ENCODE measurements at regions not wholly inside any gene's neighbourhood (a gene's known extent, or its start where the extent isn't known, plus 50 kb on each side); places are given as distances from the start of the nearest gene placed in this dataset.

DNA sequence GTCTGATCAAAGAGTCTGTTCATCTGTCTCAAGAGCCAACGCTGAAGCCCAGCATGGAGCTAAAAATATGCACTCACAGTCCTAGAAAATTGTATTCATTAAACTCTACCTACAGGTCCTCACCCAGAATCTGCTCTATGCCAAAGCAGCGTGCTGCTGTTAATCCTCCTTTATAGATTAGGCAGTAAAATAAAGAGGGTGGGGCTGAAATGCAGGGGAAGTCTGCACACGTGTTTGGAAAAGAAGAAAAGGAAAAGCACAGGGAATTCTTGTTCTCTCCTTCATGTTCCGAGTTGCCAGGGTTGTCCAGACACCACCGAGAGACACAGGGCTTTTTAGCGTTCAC, 121.4 kb upstream of the TMEM161B start:
- Mint-ChIP-seq H3K27ac (no peak overlapping the region), H3K36me3 (ENCODE audit: low read depth) (no peaks in the 10 kb centered on the region), H3K4me1 (ENCODE audit: low read depth) (no peaks in the 10 kb centered on the region), H3K27me3 (no peaks in the 10 kb centered on the region), H3K9me3 (peaks cover 8% of the 10 kb centered on the region), H3K4me3 (no peak overlapping the region)
- intact Hi-C loops (cut with micrococcal nuclease) = no loop called here

DNA sequence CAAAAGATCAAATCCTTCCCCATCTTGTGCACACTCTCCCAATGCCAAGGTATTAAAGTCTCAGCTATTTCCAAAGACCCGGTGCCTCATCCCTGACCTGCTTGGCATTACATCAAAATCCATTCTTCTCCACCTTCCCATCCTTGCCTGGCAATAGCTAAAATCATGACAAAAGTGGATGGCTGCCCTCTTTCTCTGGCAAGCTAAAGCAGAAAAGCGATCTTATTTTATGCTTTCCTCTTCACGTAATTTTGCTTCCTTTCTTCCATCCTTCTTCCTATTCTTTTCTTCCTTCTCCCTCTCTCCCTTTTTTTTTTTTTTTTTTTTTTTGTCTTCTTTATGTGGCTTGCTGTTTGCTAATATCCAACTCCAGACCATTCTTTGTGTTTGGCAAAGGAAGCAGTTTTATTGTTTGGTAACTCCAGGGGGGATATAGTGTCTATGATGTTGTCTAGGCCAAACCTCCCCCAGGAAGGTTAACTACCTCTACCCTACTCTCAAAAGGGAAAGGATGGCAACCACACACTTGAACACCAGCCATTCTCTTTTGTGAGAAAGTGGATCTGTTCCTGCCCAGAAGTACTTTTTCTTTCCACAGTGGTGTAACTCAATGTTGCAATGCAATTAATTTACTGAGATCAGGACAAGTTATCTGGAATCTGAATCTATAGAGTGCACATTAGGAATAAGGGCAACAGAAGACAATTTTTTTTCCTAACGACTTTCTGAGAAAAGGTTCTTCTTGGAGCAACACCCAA, 120.9 kb upstream of the TMEM161B start:
- intact Hi-C loops (cut with micrococcal nuclease) = no loop called here
- no peaks in the 10 kb centered on the region for H3K27me3 Mint-ChIP-seq
- no peaks in the 10 kb centered on the region for H3K4me1 Mint-ChIP-seq (ENCODE audit: low read depth)
- no peaks in the 10 kb centered on the region for H3K36me3 Mint-ChIP-seq (ENCODE audit: low read depth)
- H3K9me3 Mint-ChIP-seq = peaks cover 8% of the 10 kb centered on the region
- no peak overlapping the region for H3K27ac Mint-ChIP-seq
- no peak overlapping the region for H3K4me3 Mint-ChIP-seq

DNA sequence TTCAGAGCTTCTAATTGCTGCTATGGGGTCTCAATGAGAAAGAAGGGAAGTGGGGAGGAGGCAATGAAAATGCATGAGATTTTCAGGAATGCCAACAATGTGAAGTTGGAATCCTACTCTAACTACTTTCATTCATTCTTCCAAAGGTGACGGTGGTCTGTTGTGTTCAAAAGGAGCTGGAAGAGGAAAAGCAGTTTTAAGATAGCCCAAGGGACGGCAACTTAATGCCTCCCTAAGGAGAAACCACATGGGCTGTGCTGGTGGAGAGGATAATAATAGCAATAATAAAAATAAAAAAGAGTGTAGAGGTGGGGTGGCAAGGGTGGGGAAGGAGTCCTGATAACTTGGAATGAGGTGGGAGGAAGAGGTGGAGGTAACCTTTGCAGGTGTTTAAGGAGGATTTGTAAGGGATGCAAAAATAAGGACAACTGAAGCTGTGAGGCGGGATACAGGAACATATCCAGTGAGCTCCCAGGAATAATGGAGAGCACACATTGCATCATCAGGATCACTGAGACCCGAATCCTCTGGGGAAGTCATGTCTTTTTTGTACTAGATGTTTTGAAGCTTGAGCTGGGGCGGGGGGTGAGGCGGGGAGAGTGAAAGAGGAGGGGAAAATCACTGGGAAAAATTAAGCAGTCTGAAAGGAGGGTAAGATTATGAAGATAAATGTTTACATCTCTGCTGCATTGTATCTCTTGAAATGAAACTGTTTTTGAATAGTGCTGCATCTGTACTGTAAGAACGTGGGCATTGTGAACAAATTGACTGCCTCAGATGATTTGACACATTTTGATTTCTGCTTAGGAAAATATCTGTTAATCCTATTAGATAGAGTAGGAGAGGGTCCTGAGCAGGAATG, 120.1 kb upstream of the TMEM161B start:
- H3K36me3 Mint-ChIP-seq (ENCODE audit: low read depth) = no peaks in the 10 kb centered on the region
- peaks cover 8% of the 10 kb centered on the region for H3K9me3 Mint-ChIP-seq
- intact Hi-C loops (cut with micrococcal nuclease) = no loop called here
- no peak overlapping the region for H3K4me3 Mint-ChIP-seq
- no peaks in the 10 kb centered on the region for H3K27me3 Mint-ChIP-seq
- no peaks in the 10 kb centered on the region for H3K4me1 Mint-ChIP-seq (ENCODE audit: low read depth)
- H3K27ac Mint-ChIP-seq = no peak overlapping the region

DNA sequence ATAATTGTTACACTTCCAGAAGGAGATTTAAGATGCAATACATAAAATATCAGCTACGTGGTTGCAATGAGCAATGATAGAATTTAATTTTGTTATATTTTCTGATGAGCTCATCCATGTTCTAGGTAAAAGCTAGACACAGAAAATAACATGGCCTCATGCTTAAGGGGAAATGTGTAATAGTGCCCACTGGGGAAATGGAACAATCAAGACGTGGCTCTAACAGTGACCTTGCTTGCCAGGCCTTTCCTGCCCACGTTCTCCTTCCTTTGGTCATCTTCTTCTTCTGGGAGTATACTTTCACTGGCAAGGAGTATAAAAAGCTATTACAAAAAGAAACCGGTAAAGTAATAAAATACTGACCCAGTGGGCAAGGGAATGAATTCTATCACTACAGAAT, 116.2 kb upstream of the TMEM161B start:
- H3K27ac Mint-ChIP-seq = no peak overlapping the region
- intact Hi-C loops (cut with micrococcal nuclease) = no loop called here
- H3K4me3 Mint-ChIP-seq = no peak overlapping the region
- peaks cover 20% of the 10 kb centered on the region for H3K9me3 Mint-ChIP-seq
- H3K27me3 Mint-ChIP-seq = no peaks in the 10 kb centered on the region
- no peaks in the 10 kb centered on the region for H3K36me3 Mint-ChIP-seq (ENCODE audit: low read depth)
- no peaks in the 10 kb centered on the region for H3K4me1 Mint-ChIP-seq (ENCODE audit: low read depth)

DNA sequence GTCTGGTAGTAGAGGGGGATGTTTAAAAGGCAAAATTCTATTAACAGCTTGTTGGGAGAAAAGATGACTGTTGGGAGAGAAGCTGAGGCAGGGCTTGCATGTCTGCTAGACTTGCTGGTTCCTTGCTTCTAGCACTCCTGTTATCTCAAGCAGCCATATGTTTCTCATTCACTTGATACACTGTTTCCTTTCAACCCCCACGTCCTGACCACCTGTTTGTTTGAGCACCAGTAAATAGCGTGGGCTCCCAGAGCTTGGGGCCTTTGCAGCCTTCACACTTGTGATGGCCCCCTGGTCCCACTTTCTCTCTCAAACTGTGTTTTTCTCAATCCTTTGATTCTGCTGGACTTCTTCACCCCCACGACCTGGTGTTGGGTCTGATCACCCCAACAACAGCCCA, 111.7 kb upstream of the TMEM161B start:
- H3K4me1 Mint-ChIP-seq (ENCODE audit: low read depth) = no peaks in the 10 kb centered on the region
- H3K27ac Mint-ChIP-seq = no peak overlapping the region
- no peak overlapping the region for H3K4me3 Mint-ChIP-seq
- no peaks in the 10 kb centered on the region for H3K36me3 Mint-ChIP-seq (ENCODE audit: low read depth)
- H3K9me3 Mint-ChIP-seq = peaks cover 26% of the 10 kb centered on the region
- intact Hi-C loops (cut with micrococcal nuclease) = no loop called here
- H3K27me3 Mint-ChIP-seq = no peaks in the 10 kb centered on the region

DNA sequence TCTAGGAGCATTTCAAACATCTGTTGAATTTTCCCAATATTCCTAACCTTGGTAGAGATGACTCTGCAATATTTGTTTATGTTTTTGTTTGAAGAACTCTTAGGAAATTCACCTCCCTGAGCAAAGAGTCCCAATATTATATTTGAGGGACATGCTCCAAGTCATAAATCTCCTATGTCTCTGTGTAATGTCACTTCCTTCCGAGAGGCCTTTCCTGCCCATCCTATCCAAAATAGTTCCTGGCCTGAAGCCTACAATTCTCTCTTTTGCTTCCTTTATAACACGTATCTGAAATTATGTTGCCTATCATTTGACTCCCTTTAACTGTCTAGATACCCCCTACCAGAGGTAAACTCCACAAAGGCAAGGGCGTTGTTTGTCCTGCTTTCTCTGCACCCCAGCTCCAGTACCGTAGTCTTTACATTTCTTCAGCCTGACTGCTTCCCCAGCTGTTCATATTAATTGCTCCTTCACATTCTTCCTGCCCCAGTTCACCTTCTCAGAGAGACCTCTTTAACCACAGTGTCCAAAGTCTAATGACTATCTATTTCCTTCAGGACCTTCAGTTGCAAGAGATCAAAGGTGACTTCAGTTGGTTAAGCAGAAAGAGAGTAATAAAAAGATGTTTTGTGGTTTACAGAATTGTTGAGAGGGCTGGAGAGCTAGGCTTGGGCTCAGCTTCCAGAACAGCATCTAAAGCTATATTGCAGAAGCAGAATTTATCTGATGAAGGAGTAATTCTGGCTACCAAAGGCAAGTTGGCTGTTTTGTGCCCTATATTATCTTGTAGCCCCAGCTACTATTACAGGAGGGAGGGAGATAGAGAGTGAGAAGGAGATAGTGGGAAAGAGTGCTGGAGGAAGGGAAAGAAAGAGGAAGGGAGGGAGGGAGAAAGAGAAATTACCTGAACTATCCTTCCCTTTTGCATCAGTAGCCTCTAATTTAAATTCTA, 109.3 kb upstream of the TMEM161B start:
- no peaks in the 10 kb centered on the region for H3K36me3 Mint-ChIP-seq (ENCODE audit: low read depth)
- H3K9me3 Mint-ChIP-seq = peaks cover 33% of the 10 kb centered on the region
- H3K4me1 Mint-ChIP-seq (ENCODE audit: low read depth) = no peaks in the 10 kb centered on the region
- intact Hi-C loops (cut with micrococcal nuclease) = no loop called here
- no peak overlapping the region for H3K4me3 Mint-ChIP-seq
- no peak overlapping the region for H3K27ac Mint-ChIP-seq
- no peaks in the 10 kb centered on the region for H3K27me3 Mint-ChIP-seq

DNA sequence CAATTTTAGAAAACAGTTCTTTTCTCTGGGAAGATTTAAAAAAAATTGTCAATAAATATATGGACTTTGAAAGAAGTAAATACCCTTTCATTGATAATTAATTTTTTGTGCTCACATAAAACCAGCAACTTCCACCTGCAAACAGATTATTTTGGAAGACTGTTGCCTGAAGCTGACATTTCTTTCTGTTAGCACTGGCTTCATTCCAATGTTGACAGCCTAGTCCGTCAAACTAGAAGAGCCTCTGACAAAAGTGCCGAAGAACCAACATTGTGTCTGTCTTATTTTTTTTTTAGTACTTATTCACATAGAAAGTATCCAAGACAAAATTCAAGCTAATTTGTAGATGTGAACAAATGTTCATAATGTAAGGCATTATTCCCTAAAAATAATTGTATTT, 108.6 kb upstream of the TMEM161B start:
- Mint-ChIP-seq H3K27ac (no peak overlapping the region), H3K9me3 (peaks cover 33% of the 10 kb centered on the region), H3K27me3 (no peaks in the 10 kb centered on the region), H3K4me3 (no peak overlapping the region), H3K4me1 (ENCODE audit: low read depth) (no peaks in the 10 kb centered on the region), H3K36me3 (ENCODE audit: low read depth) (no peaks in the 10 kb centered on the region)
- intact Hi-C loops (cut with micrococcal nuclease) = no loop called here

DNA sequence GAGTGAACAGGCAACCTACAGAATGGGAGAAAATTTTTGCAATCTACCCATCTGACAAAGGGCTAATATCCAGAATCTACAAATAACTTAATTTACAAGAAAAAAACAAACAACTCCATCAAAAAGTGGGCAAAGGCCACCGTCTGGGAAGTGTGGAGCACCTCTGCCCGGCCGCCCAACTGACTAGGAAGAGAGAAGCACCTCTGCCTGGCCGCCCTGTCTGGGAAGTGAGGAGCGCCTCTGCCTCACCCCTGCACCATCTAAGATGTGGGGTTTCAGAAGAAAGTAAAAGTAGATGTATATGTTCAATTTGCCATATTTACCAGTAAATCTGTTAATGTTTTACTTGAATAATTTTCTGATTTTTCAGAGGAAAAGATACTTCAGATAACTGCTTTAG, 108.1 kb upstream of the TMEM161B start:
- no peaks in the 10 kb centered on the region for H3K27me3 Mint-ChIP-seq
- H3K27ac Mint-ChIP-seq = no peak overlapping the region

DNA sequence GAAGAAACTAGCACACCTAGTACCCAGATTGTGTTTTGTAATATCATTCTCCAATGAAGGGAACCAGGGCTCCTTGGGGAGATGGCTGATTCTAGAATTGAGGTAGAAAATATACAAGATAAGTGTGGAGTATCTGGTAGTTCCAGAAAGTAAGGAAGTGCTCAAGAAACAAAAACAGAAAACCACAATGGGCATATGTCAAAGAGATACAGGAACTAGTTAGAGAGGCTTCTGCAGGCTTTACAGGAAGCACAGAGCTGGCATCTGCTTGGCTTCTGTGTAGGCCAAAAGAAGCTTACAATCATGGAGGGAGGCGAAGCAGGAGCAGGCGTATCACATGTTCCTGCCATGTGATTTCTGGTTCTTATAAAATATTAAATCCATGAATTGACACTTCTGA, 105.7 kb upstream of the TMEM161B start:
- Mint-ChIP-seq H3K4me1 (ENCODE audit: low read depth) (no peaks in the 10 kb centered on the region), H3K36me3 (ENCODE audit: low read depth) (no peaks in the 10 kb centered on the region), H3K9me3 (peaks cover 18% of the 10 kb centered on the region), H3K27ac (no peak overlapping the region), H3K4me3 (no peak overlapping the region), H3K27me3 (no peaks in the 10 kb centered on the region)
- intact Hi-C loops (cut with micrococcal nuclease) = no loop called here

More for the DNA sequence above, 108.1 kb upstream of the TMEM161B start:
- Mint-ChIP-seq H3K4me3 (no peak overlapping the region), H3K36me3 (ENCODE audit: low read depth) (no peaks in the 10 kb centered on the region), H3K9me3 (peaks cover 33% of the 10 kb centered on the region), H3K4me1 (ENCODE audit: low read depth) (no peaks in the 10 kb centered on the region)
- intact Hi-C loops (cut with micrococcal nuclease) = no loop called here

DNA sequence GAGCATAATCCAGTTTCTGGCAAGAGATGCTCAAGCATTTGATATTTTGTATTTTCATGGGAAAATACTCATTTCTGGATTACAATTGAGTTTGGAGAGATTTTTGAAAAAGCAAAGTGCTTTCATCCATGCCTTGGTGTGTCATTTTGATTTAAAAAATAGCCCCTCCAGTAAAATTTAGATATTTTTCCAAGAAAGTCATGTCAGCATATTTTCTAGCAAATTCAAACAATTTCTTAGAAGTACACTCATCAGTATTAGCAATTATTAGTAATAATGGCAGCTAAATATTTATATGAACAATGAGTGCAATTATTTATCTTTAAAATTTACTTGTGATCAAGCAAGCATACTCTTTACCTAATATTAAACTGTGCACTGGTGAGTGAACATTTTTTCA, 102.2 kb upstream of the TMEM161B start:
- Mint-ChIP-seq H3K27me3 (no peaks in the 10 kb centered on the region), H3K4me3 (no peak overlapping the region), H3K4me1 (ENCODE audit: low read depth) (no peaks in the 10 kb centered on the region), H3K27ac (no peak overlapping the region), H3K36me3 (ENCODE audit: low read depth) (no peaks in the 10 kb centered on the region), H3K9me3 (peaks cover 10% of the 10 kb centered on the region)
- intact Hi-C loops (cut with micrococcal nuclease) = no loop called here

DNA sequence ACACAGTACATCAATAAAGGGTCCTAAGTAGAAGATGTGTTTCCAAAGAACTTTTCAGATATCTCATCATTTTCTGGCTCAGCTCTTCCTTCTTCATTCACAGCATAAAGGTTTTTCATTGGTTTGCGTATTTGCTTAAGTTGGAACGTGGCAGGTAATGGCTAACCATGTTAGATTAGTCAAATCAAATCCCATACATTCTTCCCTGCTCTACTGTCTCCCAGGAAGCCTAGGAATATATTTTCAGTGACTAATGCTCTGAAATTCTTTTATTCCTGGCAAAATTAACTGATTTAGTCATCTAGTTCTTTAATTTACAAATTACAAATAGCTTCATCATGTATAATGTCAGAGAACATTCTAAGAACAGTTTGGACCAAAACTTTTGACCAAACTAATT, 99.6 kb upstream of the TMEM161B start:
- H3K4me3 Mint-ChIP-seq = no peak overlapping the region
- H3K36me3 Mint-ChIP-seq (ENCODE audit: low read depth) = no peaks in the 10 kb centered on the region

DNA sequence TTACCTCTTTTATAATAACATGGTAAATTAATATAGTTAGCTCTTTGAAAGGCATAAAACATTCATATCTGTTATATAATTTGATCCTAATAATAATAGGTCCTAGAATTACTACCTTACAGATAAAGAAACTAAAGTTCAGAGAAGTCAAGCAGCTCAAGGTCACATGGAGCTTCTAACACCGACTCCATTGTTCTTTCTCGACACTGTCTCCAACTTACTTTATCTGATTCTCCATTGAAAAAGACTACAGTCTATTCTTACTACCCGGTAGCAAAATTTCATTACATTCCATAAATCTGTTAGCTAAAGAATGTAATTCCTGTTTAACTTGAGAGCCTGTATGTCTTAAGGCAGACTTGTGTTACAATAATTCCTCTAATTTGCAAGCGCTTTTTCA, 96.3 kb upstream of the TMEM161B start:
- no peaks in the 10 kb centered on the region for H3K27me3 Mint-ChIP-seq
- no peak overlapping the region for H3K4me3 Mint-ChIP-seq
- intact Hi-C loops (cut with micrococcal nuclease) = no loop called here
- no peaks in the 10 kb centered on the region for H3K36me3 Mint-ChIP-seq (ENCODE audit: low read depth)
- H3K27ac Mint-ChIP-seq = no peak overlapping the region
- no peaks in the 10 kb centered on the region for H3K4me1 Mint-ChIP-seq (ENCODE audit: low read depth)
- H3K9me3 Mint-ChIP-seq = peaks cover 20% of the 10 kb centered on the region

More for the DNA sequence above, 99.6 kb upstream of the TMEM161B start:
- intact Hi-C loops (cut with micrococcal nuclease) = no loop called here
- Mint-ChIP-seq H3K4me1 (ENCODE audit: low read depth) (no peaks in the 10 kb centered on the region), H3K27me3 (no peaks in the 10 kb centered on the region), H3K27ac (no peak overlapping the region), H3K9me3 (peaks cover 6% of the 10 kb centered on the region)

DNA sequence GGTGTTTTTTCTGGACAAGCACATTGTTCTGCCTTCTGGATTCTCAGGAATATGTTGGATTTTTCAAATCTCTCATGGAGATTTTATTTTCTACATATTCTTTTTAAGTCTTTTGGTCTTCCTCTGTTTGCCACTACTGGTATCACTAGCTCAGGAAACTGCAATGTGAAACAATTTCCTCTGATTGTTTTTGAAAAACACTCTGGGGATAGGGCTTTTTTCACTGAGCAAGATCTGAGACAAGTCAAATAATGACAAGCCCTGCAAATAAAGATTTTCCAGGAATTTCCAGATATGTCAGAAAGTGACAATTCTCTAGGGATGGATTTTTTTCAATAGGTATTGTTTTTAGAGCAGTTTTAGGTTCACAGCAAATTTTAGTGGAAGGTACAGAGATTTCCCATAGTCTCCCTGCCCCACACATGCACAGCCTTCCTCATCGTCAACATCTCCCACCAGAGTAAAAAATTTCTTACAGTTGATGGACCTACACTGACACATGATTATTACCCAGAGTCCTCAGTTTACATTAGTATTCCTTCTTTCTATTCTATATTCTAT, 86.9 kb upstream of the TMEM161B start:
- no peaks in the 10 kb centered on the region for H3K27me3 Mint-ChIP-seq
- no peaks in the 10 kb centered on the region for H3K4me1 Mint-ChIP-seq (ENCODE audit: low read depth)
- intact Hi-C loops (cut with micrococcal nuclease) = no loop called here
- no peaks in the 10 kb centered on the region for H3K36me3 Mint-ChIP-seq (ENCODE audit: low read depth)
- H3K9me3 Mint-ChIP-seq = peaks cover 16% of the 10 kb centered on the region
- no peak overlapping the region for H3K4me3 Mint-ChIP-seq
- H3K27ac Mint-ChIP-seq = no peak overlapping the region

Measured in dendritic cell treated with granulocyte-macrophage colony-stimulating factor and Interleukin-4, amounts not matched to agents 40 ng/mL and 50 ng/mL, for 4 days (primary cell).